ENCODE measurements at regions not wholly inside any gene's neighbourhood (a gene's known extent, or its start where the extent isn't known, plus 50 kb on each side); places are given as distances from the start of the nearest gene placed in this dataset.

DNA sequence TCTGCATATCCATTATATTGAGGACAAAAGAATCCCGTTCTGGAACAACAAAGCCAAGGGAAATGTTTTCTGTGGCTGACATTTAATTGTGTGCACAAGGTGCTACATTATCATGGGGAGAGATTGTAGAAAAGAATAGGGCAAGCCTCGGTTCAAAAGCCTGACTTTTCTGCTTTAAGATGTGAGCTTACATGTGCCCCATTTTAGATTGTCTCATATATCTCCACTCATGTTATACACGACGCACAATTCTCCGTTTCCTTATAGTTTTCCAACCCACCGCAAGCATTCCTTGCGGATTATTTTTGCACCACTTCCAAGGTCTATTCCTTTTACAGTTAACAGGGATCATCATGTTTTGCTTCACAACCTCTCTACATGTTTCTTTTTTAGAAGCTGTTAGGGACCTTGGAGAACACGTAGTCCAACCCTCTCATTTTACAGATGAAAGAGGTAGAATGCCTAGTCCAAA is 99.6 kb upstream of the MAML3 start:
- no peak overlapping the region for H3K4me3 ChIP-seq
- H3K36me3 ChIP-seq = no peaks in the 10 kb centered on the region
- intact Hi-C loops (cut with DNase I) = loop anchor here in 1 of 2 donors (5.0 kb wide), 1 partner anchor 96 kb away; no protein-coding TSS in a partner anchor
- no peaks in the 10 kb centered on the region for H3K9me3 ChIP-seq
- peaks cover 0 to 9% (median 0%) of the 10 kb centered on the region in 4 donors for H3K4me1 ChIP-seq
- WGBS (ENCODE audit: insufficient coverage, low coverage, low lambda C conversion rate, missing lambda C conversion rate) = 39% methylated on average over 8 of the region's 8 CpGs
- TF ChIP-seq POLR2A (IDR thresholded peaks at IDR 0.05) (no peak), CTCF (IDR thresholded peaks at IDR 0.05) (no peak)
- H3K27me3 ChIP-seq = no peaks in the 10 kb centered on the region
- DNase-seq (no peak), ATAC-seq (no peak)
- peak overlapping the region in 1 of 3 donors; percentile 91 for H3K27ac ChIP-seq

GRCh38 chr4:140252742-140253555 is 99.0 kb upstream of the MAML3 start:
- WGBS (ENCODE audit: insufficient coverage, low coverage, low lambda C conversion rate, missing lambda C conversion rate) = 0% methylated on average over 15 of the region's 72 CpGs

GRCh38 chr4:140252141-140252741 is 98.3 kb upstream of the MAML3 start:
- WGBS (ENCODE audit: insufficient coverage, low coverage, low lambda C conversion rate, missing lambda C conversion rate) = 41% methylated on average over 7 of the region's 19 CpGs
- no peaks in the 10 kb centered on the region for H3K9me3 ChIP-seq
- ATAC-seq = peak in 3 of 4 donors; percentile 2 to 17 (median 10)

More at GRCh38 chr4:140252742-140253555, 99.0 kb upstream of the MAML3 start:
- H3K4me3 ChIP-seq = peak overlapping the region; percentile 53 to 72 (median 70)
- peaks cover 0 to 9% (median 0%) of the 10 kb centered on the region in 4 donors for H3K4me1 ChIP-seq
- H3K27ac ChIP-seq = peak overlapping the region; percentile 88 to 91 (median 91)
- no peaks in the 10 kb centered on the region for H3K36me3 ChIP-seq
- no peaks in the 10 kb centered on the region for H3K27me3 ChIP-seq
- intact Hi-C loops (cut with DNase I) = loop anchor here in 1 of 2 donors (5.0 kb wide), 1 partner anchor 96 kb away; no protein-coding TSS in a partner anchor
- peak; percentile 78 to 83 (median 79) for DNase-seq
- peak; percentile 86 to 94 (median 90) for ATAC-seq
- H3K9me3 ChIP-seq = no peaks in the 10 kb centered on the region
- TF ChIP-seq POLR2A (IDR thresholded peaks at IDR 0.05) (no peak), CTCF (IDR thresholded peaks at IDR 0.05) (peak; percentile 83 to 96 (median 93))

More at GRCh38 chr4:140252141-140252741, 98.3 kb upstream of the MAML3 start:
- Histone ChIP-seq H3K4me3 (peak overlapping the region; percentile 53 to 72 (median 70)), H3K27me3 (no peaks in the 10 kb centered on the region), H3K4me1 (peaks cover 0 to 9% (median 0%) of the 10 kb centered on the region in 4 donors), H3K36me3 (no peaks in the 10 kb centered on the region), H3K27ac (peak overlapping the region; percentile 88 to 91 (median 91))
- DNase-seq = peak in 1 of 3 donors; percentile 22
- intact Hi-C loops (cut with DNase I) = loop anchor here in 1 of 2 donors (5.0 kb wide), 1 partner anchor 95 kb away; no protein-coding TSS in a partner anchor
- no peak for TF ChIP-seq CTCF (IDR thresholded peaks at IDR 0.05)
- TF ChIP-seq POLR2A (IDR thresholded peaks at IDR 0.05) = no peak

All from right lobe of liver (tissue), 6 donors.